NCI-H1417 (cell line): ENCODE measurements at regions not wholly inside any gene's neighbourhood (a gene's known extent, or its start where the extent isn't known, plus 50 kb on each side); places are given as distances from the start of the nearest gene placed in this dataset.
"Not testable (repeated sequence)": the region's sequence is repeated elsewhere in the genome, so short reads cannot be mapped to it uniquely, and the experiment has no call there.

Source experiments
- DNase-seq, 3 experiments: peaks; one replicate each; lab custom pipeline; 2025; lab: John Stamatoyannopoulos, UW

- no peak for DNase-seq
Measured at GRCh38 chr17:71477356-71477755, 643.5 kb upstream of the SOX9 start.

- no peak for DNase-seq
Measured at GRCh38 chr17:71480099-71480498, 640.7 kb upstream of the SOX9 start.

GRCh38 chr17:71482625-71483024 lies 638.2 kb upstream of the SOX9 start:
- DNase-seq, result no peak

- no peak for DNase-seq
Measured at GRCh38 chr17:71484546-71484945, 636.3 kb upstream of the SOX9 start.

GRCh38 chr17:71485426-71485825 lies 635.4 kb upstream of the SOX9 start:
- DNase-seq, result no peak

- no peak for DNase-seq
Measured at GRCh38 chr17:71486261-71486660, 634.6 kb upstream of the SOX9 start.

- no peak for DNase-seq
Measured at GRCh38 chr17:71488851-71489250, 632.0 kb upstream of the SOX9 start.

GRCh38 chr17:71494062-71494855 lies 626.6 kb upstream of the SOX9 start:
- DNase-seq, result no peak

- no peak for DNase-seq
Measured at GRCh38 chr17:71495420-71495819, 625.4 kb upstream of the SOX9 start.

GRCh38 chr17:71496552-71496951 lies 624.3 kb upstream of the SOX9 start:
- no peak for DNase-seq

- DNase-seq, result no peak
Measured at GRCh38 chr17:71500761-71501555, 619.9 kb upstream of the SOX9 start.

GRCh38 chr17:71501711-71502110 lies 619.1 kb upstream of the SOX9 start:
- DNase-seq, result no peak

GRCh38 chr17:71502443-71502842 lies 618.4 kb upstream of the SOX9 start:
- DNase-seq, result no peak

GRCh38 chr17:71503710-71504465 lies 616.9 kb upstream of the SOX9 start:
- no peak for DNase-seq

- no peak for DNase-seq
Measured at GRCh38 chr17:71505200-71505599, 615.6 kb upstream of the SOX9 start.

- DNase-seq, result no peak
Measured at GRCh38 chr17:71505981-71506380, 614.8 kb upstream of the SOX9 start.

- DNase-seq, result peak in 2 of 3 experiments; percentile 31 to 66
Measured at GRCh38 chr17:71511266-71511995, 609.4 kb upstream of the SOX9 start.

- not testable (repeated sequence) for DNase-seq
Measured at GRCh38 chr17:71513725-71514124, 607.1 kb upstream of the SOX9 start.

GRCh38 chr17:71516149-71516548 lies 604.7 kb upstream of the SOX9 start:
- peak; percentile 23 to 78 (median 74) for DNase-seq

- no peak for DNase-seq
Measured at GRCh38 chr17:71519285-71519684, 601.5 kb upstream of the SOX9 start.

- DNase-seq, result no peak
Measured at GRCh38 chr17:71521724-71522123, 599.1 kb upstream of the SOX9 start.

- no peak for DNase-seq
Measured at GRCh38 chr17:71522383-71522782, 598.4 kb upstream of the SOX9 start.
